HG02852 (cell line): ENCODE measurements at regions not wholly inside any gene's neighbourhood (a gene's known extent, or its start where the extent isn't known, plus 50 kb on each side); places are given as distances from the start of the nearest gene placed in this dataset.

Source experiments
- ATAC-seq: cut with Tn5 transposase; IDR thresholded peaks from one replicate; pipeline ENCODE4 v1.9.1; 2021; ENCODE audit warnings: mild to moderate bottlenecking, moderate library complexity; ENCODE audit not compliant: unreplicated experiment

DNA sequence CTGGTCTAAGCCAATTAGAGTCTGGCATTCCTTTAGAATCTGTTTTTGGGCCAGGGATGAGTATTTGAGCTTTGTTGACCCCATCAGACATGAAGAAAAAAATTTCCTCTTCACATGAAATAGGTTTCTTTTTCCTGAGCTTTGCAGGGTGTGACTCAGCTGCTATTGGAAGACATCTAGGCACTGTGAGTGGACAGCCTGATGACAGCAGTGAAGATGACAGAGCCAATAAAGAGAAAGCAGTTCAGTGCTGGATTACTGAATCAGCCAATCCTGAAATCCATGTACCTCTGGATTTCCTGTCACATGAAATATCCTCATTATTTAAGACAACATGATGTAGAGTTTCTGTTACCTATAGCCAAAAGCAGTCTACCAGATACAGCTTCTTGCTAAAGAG, 51.3 kb upstream of the GRIA1 start:
- no peak for ATAC-seq
